ENCODE measurements at regions not wholly inside any gene's neighbourhood (a gene's known extent, or its start where the extent isn't known, plus 50 kb on each side); places are given as distances from the start of the nearest gene placed in this dataset.

DNA sequence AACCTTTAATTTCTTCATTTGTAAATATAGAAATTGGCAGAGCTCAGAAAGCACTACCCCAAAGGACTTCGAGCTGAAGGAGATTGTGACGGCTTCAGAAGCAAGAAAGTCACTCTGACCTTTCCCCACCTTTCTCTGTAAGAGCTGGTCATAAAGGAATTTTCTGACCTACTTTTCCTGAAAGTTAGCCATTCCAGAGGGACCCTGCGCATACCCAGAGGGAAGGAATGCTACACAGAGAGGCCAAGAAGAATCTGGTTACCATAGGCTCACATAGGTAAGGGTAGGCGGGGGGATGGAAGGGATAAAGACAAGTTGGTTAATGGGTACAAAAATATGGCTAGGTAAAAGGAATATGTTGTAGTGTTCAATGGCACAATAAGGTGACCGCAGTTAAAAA lies 1080.3 kb downstream of the ZPLD1 start:
- no peak overlapping the region for H3K56ac ChIP-seq (replicated peaks; ENCODE audit: insufficient read length, low read depth, low read length)
- no peak for TF ChIP-seq EP300 (IDR thresholded peaks at IDR 0.05; ENCODE audit: borderline replicate concordance in 1 of 2, low read depth in 2 of 2, low read length in 2 of 2)
- no peak for TF ChIP-seq JUND (IDR thresholded peaks at IDR 0.05; ENCODE audit: low read length)
- TF ChIP-seq EGR1 (IDR thresholded peaks at IDR 0.05; ENCODE audit: borderline replicate concordance, low read depth, low read length), result no peak
- no peak for TF ChIP-seq POLR2AphosphoS5 (IDR thresholded peaks at IDR 0.05; ENCODE audit: low read depth, low read length)
- no peak for TF ChIP-seq ZNF274 (IDR thresholded peaks at IDR 0.05; ENCODE audit: borderline replicate concordance, extremely low read depth, low read length)
- TF ChIP-seq POLR2A (IDR thresholded peaks at IDR 0.05; ENCODE audit: control extremely low read depth in 1 of 2, low read depth in 2 of 2, low read length in 2 of 2), result no peak
- TF ChIP-seq, protein P1, sequence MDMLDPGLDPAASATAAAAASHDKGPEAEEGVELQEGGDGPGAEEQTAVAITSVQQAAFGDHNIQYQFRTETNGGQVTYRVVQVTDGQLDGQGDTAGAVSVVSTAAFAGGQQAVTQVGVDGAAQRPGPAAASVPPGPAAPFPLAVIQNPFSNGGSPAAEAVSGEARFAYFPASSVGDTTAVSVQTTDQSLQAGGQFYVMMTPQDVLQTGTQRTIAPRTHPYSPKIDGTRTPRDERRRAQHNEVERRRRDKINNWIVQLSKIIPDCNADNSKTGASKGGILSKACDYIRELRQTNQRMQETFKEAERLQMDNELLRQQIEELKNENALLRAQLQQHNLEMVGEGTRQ (IDR thresholded peaks at IDR 0.05; ENCODE audit: low read length), result no peak
- TF ChIP-seq SUZ12 (IDR thresholded peaks at IDR 0.05; ENCODE audit: low read length), result no peak
- TF ChIP-seq, protein P2, sequence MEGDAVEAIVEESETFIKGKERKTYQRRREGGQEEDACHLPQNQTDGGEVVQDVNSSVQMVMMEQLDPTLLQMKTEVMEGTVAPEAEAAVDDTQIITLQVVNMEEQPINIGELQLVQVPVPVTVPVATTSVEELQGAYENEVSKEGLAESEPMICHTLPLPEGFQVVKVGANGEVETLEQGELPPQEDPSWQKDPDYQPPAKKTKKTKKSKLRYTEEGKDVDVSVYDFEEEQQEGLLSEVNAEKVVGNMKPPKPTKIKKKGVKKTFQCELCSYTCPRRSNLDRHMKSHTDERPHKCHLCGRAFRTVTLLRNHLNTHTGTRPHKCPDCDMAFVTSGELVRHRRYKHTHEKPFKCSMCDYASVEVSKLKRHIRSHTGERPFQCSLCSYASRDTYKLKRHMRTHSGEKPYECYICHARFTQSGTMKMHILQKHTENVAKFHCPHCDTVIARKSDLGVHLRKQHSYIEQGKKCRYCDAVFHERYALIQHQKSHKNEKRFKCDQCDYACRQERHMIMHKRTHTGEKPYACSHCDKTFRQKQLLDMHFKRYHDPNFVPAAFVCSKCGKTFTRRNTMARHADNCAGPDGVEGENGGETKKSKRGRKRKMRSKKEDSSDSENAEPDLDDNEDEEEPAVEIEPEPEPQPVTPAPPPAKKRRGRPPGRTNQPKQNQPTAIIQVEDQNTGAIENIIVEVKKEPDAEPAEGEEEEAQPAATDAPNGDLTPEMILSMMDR (IDR thresholded peaks at IDR 0.05; ENCODE audit: control extremely low read depth in 1 of 3, insufficient read depth in 1 of 3, low read depth in 1 of 3, low read length in 3 of 3), result no peak

More for the DNA sequence above, 1080.3 kb downstream of the ZPLD1 start:
- Histone ChIP-seq H2BK15ac (ENCODE audit: low read length) (no peak overlapping the region), H4K91ac (replicated peaks; ENCODE audit: insufficient read length, low read length) (no peak overlapping the region), H3K4me3 (ENCODE audit: extremely low read depth in 1 of 4, insufficient read depth in 2 of 4, low read depth in 3 of 4, low read length in 4 of 4) (no peak overlapping the region), H2BK12ac (ENCODE audit: low read depth, low read length) (no peak overlapping the region), H3K79me2 (ENCODE audit: control insufficient read depth in 1 of 2, insufficient read depth in 2 of 2, low read length in 2 of 2) (no peaks in the 10 kb centered on the region), H3K14ac (ENCODE audit: insufficient read length) (no peak overlapping the region), H2BK20ac (ENCODE audit: low read length) (no peak overlapping the region), H3K18ac (ENCODE audit: extremely low read depth, low read length) (no peak overlapping the region), H2AFZ (ENCODE audit: low read length) (no peak overlapping the region), H3K27ac (ENCODE audit: low read depth, low read length) (no peak overlapping the region), H3K4me1 (replicated peaks in 1 of 4; ENCODE audit: control insufficient read depth in 3 of 4, insufficient read depth in 4 of 4, low read length in 3 of 4) (no peaks in the 10 kb centered on the region), H4K20me1 (replicated peaks in 1 of 2; ENCODE audit: control insufficient read depth in 1 of 2, insufficient read depth in 2 of 2, low read length in 2 of 2) (no peaks in the 10 kb centered on the region), H4K8ac (ENCODE audit: extremely low read depth, insufficient read depth, low read length) (no peak overlapping the region), H3K23ac (ENCODE audit: insufficient read length) (no peak overlapping the region), H3K9ac (replicated peaks in 1 of 4; ENCODE audit: extremely low read depth in 1 of 4, low read depth in 3 of 4, low read length in 3 of 4) (no peak overlapping the region), H3K27me3 (replicated peaks in 1 of 4; ENCODE audit: control insufficient read depth in 3 of 4, extremely low read depth in 1 of 4, insufficient read depth in 3 of 4, low read length in 3 of 4) (no peaks in the 10 kb centered on the region), H2BK120ac (replicated peaks; ENCODE audit: low read depth, low read length) (no peak overlapping the region), H3K4ac (replicated peaks; ENCODE audit: insufficient read length, low read depth, low read length) (no peak overlapping the region), H2BK5ac (ENCODE audit: low read depth, low read length) (no peak overlapping the region), H3K79me1 (ENCODE audit: low read depth, low read length) (no peaks in the 10 kb centered on the region), H3K36me3 (ENCODE audit: control insufficient read depth in 2 of 4, insufficient read depth in 4 of 4, low read length in 3 of 4) (no peaks in the 10 kb centered on the region), H2AK5ac (ENCODE audit: low read depth, low read length) (no peak overlapping the region), H3K4me2 (ENCODE audit: insufficient read depth in 1 of 2, low read depth in 2 of 2, low read length in 2 of 2) (no peak overlapping the region), H3K9me3 (ENCODE audit: insufficient read depth in 2 of 2, low read depth in 1 of 2, low read length in 1 of 2) (no peaks in the 10 kb centered on the region), H3K23me2 (ENCODE audit: low read depth, low read length) (no peaks in the 10 kb centered on the region), H4K5ac (ENCODE audit: insufficient read length, low read depth, low read length) (no peak overlapping the region)
- no peak for FAIRE-seq
- ChIA-PET CTCF (ENCODE audit: partially characterized antibody) (no interaction called here), POLR2A (ENCODE audit: partially characterized antibody) (no interaction called here)
- DNase-seq (ENCODE audit: low read depth in 1 of 2, low spot score in 2 of 2), result no peak
- 97% methylated on average over 5 of the region's 5 CpGs; no CpG with 5 or more reads in 1 of the 2 experiments for WGBS, 2 experiments (ENCODE audit: extremely low coverage in 1 of 2, insufficient coverage in 1 of 2, insufficient read length in 1 of 2, insufficient replicate concordance in 2 of 2, low coverage in 1 of 2, low lambda C conversion rate in 2 of 2, missing lambda C conversion rate in 1 of 2)
